ENCODE measurements at regions not wholly inside any gene's neighbourhood (a gene's known extent, or its start where the extent isn't known, plus 50 kb on each side); places are given as distances from the start of the nearest gene placed in this dataset.
"Not testable (repeated sequence)": the region's sequence is repeated elsewhere in the genome, so short reads cannot be mapped to it uniquely, and the experiment has no call there.

GRCh38 chr12:46982629-46983392, 96.6 kb upstream of the PCED1B start:
- DNase-seq (ENCODE audit: low spot score in 2 of 2): no peak
- WGBS, 2 donors: 70 to 81% methylated on average over 2 of the region's 2 CpGs
- intact Hi-C loops (cut with DNase I; ENCODE audit: low total_unique reads): no loop called here
- no peak overlapping the region for H3K4me3 ChIP-seq (ENCODE audit: low read depth, poor library complexity, severe bottlenecking)
- TF ChIP-seq POLR2A (IDR thresholded peaks at IDR 0.05) (no peak), CTCF (IDR thresholded peaks at IDR 0.05) (no peak)

- no peak for TF ChIP-seq CTCF (IDR thresholded peaks at IDR 0.05)
- TF ChIP-seq POLR2A (IDR thresholded peaks at IDR 0.05): no peak
- WGBS, 2 donors: 0 to 42% methylated on average over 1 to 2 of the region's 2 CpGs
- intact Hi-C loops (cut with DNase I; ENCODE audit: low total_unique reads): no loop called here
- H3K4me3 ChIP-seq (ENCODE audit: low read depth, poor library complexity, severe bottlenecking): no peak overlapping the region
- DNase-seq (ENCODE audit: low spot score in 2 of 2): peak in 1 of 2 donors; percentile 80
Observed at GRCh38 chr12:46983393-46983793, 96.0 kb upstream of the PCED1B start.

- no peak for DNase-seq (ENCODE audit: low spot score in 2 of 2)
- intact Hi-C loops (cut with DNase I; ENCODE audit: low total_unique reads): no loop called here
- 25 to 34% methylated on average over 7 of the region's 7 CpGs for WGBS, 2 donors
- peak in 1 of 3 donors; percentile 50 for TF ChIP-seq CTCF (IDR thresholded peaks at IDR 0.05)
- no peak for TF ChIP-seq POLR2A (IDR thresholded peaks at IDR 0.05)
- H3K4me3 ChIP-seq (ENCODE audit: low read depth, poor library complexity, severe bottlenecking): no peak overlapping the region
Observed at GRCh38 chr12:46983959-46984841, 95.2 kb upstream of the PCED1B start.

GRCh38 chr12:46985816-46986215, 93.6 kb upstream of the PCED1B start:
- DNase-seq (ENCODE audit: low spot score in 2 of 2): no peak
- intact Hi-C loops (cut with DNase I; ENCODE audit: low total_unique reads): no loop called here
- no peak for TF ChIP-seq CTCF (IDR thresholded peaks at IDR 0.05)
- no peak for TF ChIP-seq POLR2A (IDR thresholded peaks at IDR 0.05)
- no peak overlapping the region for H3K4me3 ChIP-seq (ENCODE audit: low read depth, poor library complexity, severe bottlenecking)

- DNase-seq (ENCODE audit: low spot score in 2 of 2); H3K4me3 ChIP-seq (ENCODE audit: low read depth, poor library complexity, severe bottlenecking); intact Hi-C loops (cut with DNase I; ENCODE audit: low total_unique reads): not testable (repeated sequence)
- WGBS, 2 donors: 62 to 70% methylated on average over 1 of the region's 1 CpG
Observed at GRCh38 chr12:46988122-46988521, 91.3 kb upstream of the PCED1B start.

GRCh38 chr12:46990211-46990610, 89.2 kb upstream of the PCED1B start:
- DNase-seq (ENCODE audit: low spot score in 2 of 2): no peak
- whole genome bisulfite sequencing, 2 donors: 80 to 93% methylated on average over 1 of the region's 1 CpG
- intact Hi-C loops (cut with DNase I; ENCODE audit: low total_unique reads): no loop called here
- H3K4me3 ChIP-seq (ENCODE audit: low read depth, poor library complexity, severe bottlenecking): no peak overlapping the region
- TF ChIP-seq CTCF (IDR thresholded peaks at IDR 0.05): no peak
- TF ChIP-seq POLR2A (IDR thresholded peaks at IDR 0.05): no peak

GRCh38 chr12:46992051-46992450, 87.4 kb upstream of the PCED1B start:
- DNase-seq (ENCODE audit: low spot score in 2 of 2); intact Hi-C loops (cut with DNase I; ENCODE audit: low total_unique reads); H3K4me3 ChIP-seq (ENCODE audit: low read depth, poor library complexity, severe bottlenecking): not testable (repeated sequence)
- WGBS, 2 donors: 93 to 98% methylated on average over 6 of the region's 6 CpGs
